HEK293T (cell line): ENCODE measurements at regions not wholly inside any gene's neighbourhood (a gene's known extent, or its start where the extent isn't known, plus 50 kb on each side); places are given as distances from the start of the nearest gene placed in this dataset.

Source experiments
- BHLHE40 ChIP-seq: fragments of 450-650 bp; IDR thresholded peaks from 2 replicates; pipeline ENCODE4 v1.6.1; 2016; ENCODE audit warnings: mild to moderate bottlenecking, moderate library complexity, borderline replicate concordance
- SP1 ChIP-seq: fragments of 450-650 bp; IDR thresholded peaks from 2 replicates; pipeline ENCODE4 v1.6.1; 2017

DNA sequence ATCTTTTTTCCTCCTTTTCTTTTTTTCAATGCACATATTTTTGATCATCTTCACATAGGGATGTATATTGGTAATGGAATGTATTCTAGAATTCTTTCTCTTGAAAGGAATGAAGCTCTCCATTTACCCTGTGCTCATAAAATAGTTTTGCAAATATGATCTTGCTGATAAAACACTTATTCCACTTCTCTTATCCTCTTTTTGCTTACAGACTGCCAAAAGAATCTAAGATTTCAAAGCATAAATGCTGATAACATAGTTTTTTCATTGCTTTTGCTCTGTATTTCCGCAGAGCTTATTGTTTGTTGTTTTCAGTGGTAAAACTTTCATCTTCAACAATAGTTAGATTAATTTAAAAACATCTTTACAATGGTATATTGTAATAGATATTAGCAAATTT, 350.5 kb downstream of the PAX1 start:
- no peak for TF ChIP-seq BHLHE40
- no peak for TF ChIP-seq SP1
